HepG2 (cell line): ENCODE measurements at regions not wholly inside any gene's neighbourhood (a gene's known extent, or its start where the extent isn't known, plus 50 kb on each side); places are given as distances from the start of the nearest gene placed in this dataset.

Experiments used
- ATAC-seq: fragments of 200-7000 bp; cut with Tn5 transposase; 3 replicates; pipeline ENCODE4 v1.9.1; 2020; ENCODE audit warnings: mild to moderate bottlenecking, moderate library complexity
- BruUV-seq: library from RNA; stranded (reverse); fragments of 400-500 nt; replicated peaks from 2 replicates; lab custom pipeline; 2021; lab: Mats Ljungman, UMichigan
- CTCF ChIA-PET: fragments of 300-600 bp; formaldehyde crosslinking; extraction: SDS; loops from one replicate; lab custom pipeline; 2021; ENCODE audit warnings: low total read pairs, inconsistent platforms, low intra/inter-chr PET ratio; lab: Yijun Ruan, JAX
- POLR2A ChIA-PET: fragments of 350-600 bp; sonication (Branson Sonifier 250); formaldehyde crosslinking; loops from one replicate; lab custom pipeline; 2020; ENCODE audit warnings: antibody characterized with exemption, inconsistent platforms; lab: Yijun Ruan, JAX
- DNase-seq: peaks from one replicate; pipeline ENCODE4 v3.0.0-alpha.2; 2015; ENCODE audit warnings: low spot score
- FAIRE-seq: peaks from 3 replicates; lab custom pipeline; 2011; peaks lifted over from hg19 to GRCh38; lab: Jason Lieb, UNC
- H2AFZ ChIP-seq: one replicate; pipeline ENCODE4 v1.6.1; 2011; ENCODE audit warnings: low read length, inconsistent platforms
- H3K27ac ChIP-seq: fragments of 300-600 bp; 3 replicates; pipeline ENCODE4 v1.8.0; 2011; ENCODE audit warnings: mixed run types, mild to moderate bottlenecking, mixed read lengths, low read length, inconsistent platforms; ENCODE audit not compliant: insufficient read depth; ENCODE audit errors: extremely low read length
- H3K27me3 ChIP-seq, 2 experiments: fragments of 200-600 bp in 1 of 2; 2 replicates in 1 of 2; 3 replicates in 1 of 2; pipeline versions ENCODE4 v1.6.0 to v1.8.0; 2011; ENCODE audit warnings: low read length in 2 of 2, mild to moderate bottlenecking in 2 of 2, moderate library complexity in 2 of 2, inconsistent platforms in 1 of 2; ENCODE audit not compliant: insufficient read depth in 2 of 2, control insufficient read depth in 1 of 2
- H3K36me3 ChIP-seq, 2 experiments: fragments of 200-600 bp in 1 of 2; replicated peaks in 1 of 2; 2 replicates in 1 of 2; 3 replicates in 1 of 2; pipeline versions ENCODE4 v1.5.1 to v1.8.0; 2011; ENCODE audit warnings: low read length in 2 of 2, inconsistent platforms in 1 of 2; ENCODE audit not compliant: insufficient read depth in 2 of 2, control insufficient read depth in 1 of 2
- H3K4me1 ChIP-seq: 2 replicates; pipeline ENCODE4 v1.5.1; 2012; ENCODE audit warnings: low read length, inconsistent platforms; ENCODE audit not compliant: insufficient read depth
- H3K4me2 ChIP-seq: 2 replicates; pipeline ENCODE4 v1.6.0; 2011; ENCODE audit warnings: low read depth, low read length, inconsistent platforms
- H3K4me3 ChIP-seq, 3 experiments: fragments of 200-600 bp in 1 of 3; sonication (generic), shearing (Covaris generic) in 1 of 3; replicated peaks in 1 of 3; 2 replicates each; pipeline ENCODE4 v1.5.1; 2011 to 2016; ENCODE audit warnings: low read length in 3 of 3, inconsistent platforms in 2 of 3, low read depth in 2 of 3, mild to moderate bottlenecking in 2 of 3, control low read depth in 1 of 3, mixed read lengths in 1 of 3; ENCODE audit not compliant: insufficient read depth in 1 of 3
- H3K79me2 ChIP-seq: one replicate; pipeline ENCODE4 v1.6.1; 2011; ENCODE audit warnings: low read length, inconsistent platforms; ENCODE audit not compliant: insufficient read depth
- H3K9ac ChIP-seq: 2 replicates; pipeline ENCODE4 v1.6.0; 2011; ENCODE audit warnings: mild to moderate bottlenecking, low read depth, low read length, inconsistent platforms; ENCODE audit not compliant: insufficient read depth
- H3K9me3 ChIP-seq: 2 replicates; pipeline ENCODE4 v1.5.1; 2012; ENCODE audit warnings: mild to moderate bottlenecking, low read length
- H4K20me1 ChIP-seq: 2 replicates; pipeline ENCODE4 v1.6.0; 2011; ENCODE audit warnings: inconsistent platforms, mild to moderate bottlenecking, low read length, moderate library complexity; ENCODE audit not compliant: insufficient read depth
- KDM1A ChIP-seq: IDR thresholded peaks from 2 replicates; pipeline ENCODE4 v1.6.1; 2016; ENCODE audit warnings: missing compliant biosample characterization
- KDM5A ChIP-seq: fragments of 200-600 bp; sonication (generic); IDR thresholded peaks from 2 replicates; pipeline ENCODE4 v1.7.0; 2018; ENCODE audit warnings: antibody characterized with exemption, mild to moderate bottlenecking, low read length, borderline replicate concordance
- POLR2G ChIP-seq: fragments of 200-400 bp; formaldehyde crosslinking; IDR thresholded peaks from 2 replicates; pipeline ENCODE4 v1.6.1; 2018; ENCODE audit warnings: mild to moderate bottlenecking, low read depth, low read length, moderate library complexity
- RAD21 ChIP-seq: fragments of 450-650 bp; formaldehyde crosslinking; IDR thresholded peaks from 2 replicates; pipeline ENCODE4 v1.5.0; 2020; ENCODE audit warnings: mild to moderate bottlenecking
- SCMH1 ChIP-seq: sonication (generic); formaldehyde crosslinking; IDR thresholded peaks from 2 replicates; pipeline ENCODE4 v1.9.0; 2021; ENCODE audit warnings: missing genetic modification reagents, mild to moderate bottlenecking, borderline replicate concordance
- SP140L ChIP-seq: sonication (generic); formaldehyde crosslinking; IDR thresholded peaks from 2 replicates; pipeline ENCODE4 v1.4.0; 2020; ENCODE audit warnings: missing genetic modification reagents, borderline replicate concordance
- TCF12 ChIP-seq, 2 experiments: fragments of 450-650 bp in 1 of 2; sonication (generic) in 1 of 2; formaldehyde crosslinking in 1 of 2; IDR thresholded peaks; 2 replicates each; pipeline versions ENCODE4 v1.6.1 to v1.8.0; 2017 to 2022; ENCODE audit warnings: antibody characterized with exemption in 1 of 2, mild to moderate bottlenecking in 1 of 2, missing genetic modification reagents in 1 of 2, moderate library complexity in 1 of 2
- ZNF232 ChIP-seq: sonication (generic); formaldehyde crosslinking; IDR thresholded peaks from 2 replicates; pipeline ENCODE4 v1.4.0; 2020; ENCODE audit warnings: missing genetic modification reagents, borderline replicate concordance
- ZNF282 ChIP-seq: fragments of 450-650 bp; IDR thresholded peaks from 2 replicates; pipeline ENCODE4 v1.6.1; 2018; ENCODE audit not compliant: partially characterized antibody
- ZNF446 ChIP-seq: sonication (generic); formaldehyde crosslinking; IDR thresholded peaks from 2 replicates; pipeline ENCODE4 v1.5.0; 2020; ENCODE audit warnings: mild to moderate bottlenecking, missing genetic modification reagents
- WGBS: methylation state at CpG from one replicate; pipeline ENCODE4 v1.1.6; 2017; ENCODE audit warnings: low lambda C conversion rate; 5-methylcytosine and 5-hydroxymethylcytosine counted together
- in situ Hi-C: cut with HindIII; loops from 2 replicates; pipeline ENCODE4 v1.10.0; 2017; ENCODE audit warnings: low pct_unique_long_range_greater_than_20kb; ENCODE audit not compliant: extremely low pct_ligation_motif_present
- intact Hi-C: fragments of 100-400 bp; cut with micrococcal nuclease; formaldehyde crosslinking; loops from one replicate; pipeline ENCODE4 v1.10.0; 2022; ENCODE audit not compliant: unreplicated experiment
- TF ChIP-seq, protein P1 (sequence below): sonication (generic); formaldehyde crosslinking; IDR thresholded peaks from 2 replicates; pipeline ENCODE4 v1.5.1; 2020; ENCODE audit warnings: missing genetic modification reagents, mild to moderate bottlenecking, borderline replicate concordance
- TF ChIP-seq, protein P2 (sequence below): IDR thresholded peaks from 2 replicates; pipeline ENCODE4 v1.6.1; 2016; ENCODE audit warnings: missing compliant biosample characterization, missing genetic modification reagents, borderline replicate concordance
- TF ChIP-seq, protein P3 (sequence below): sonication (generic); formaldehyde crosslinking; IDR thresholded peaks from 2 replicates; pipeline ENCODE4 v1.8.0; 2022; ENCODE audit warnings: mild to moderate bottlenecking, missing genetic modification reagents; ENCODE audit not compliant: insufficient replicate concordance

DNA sequence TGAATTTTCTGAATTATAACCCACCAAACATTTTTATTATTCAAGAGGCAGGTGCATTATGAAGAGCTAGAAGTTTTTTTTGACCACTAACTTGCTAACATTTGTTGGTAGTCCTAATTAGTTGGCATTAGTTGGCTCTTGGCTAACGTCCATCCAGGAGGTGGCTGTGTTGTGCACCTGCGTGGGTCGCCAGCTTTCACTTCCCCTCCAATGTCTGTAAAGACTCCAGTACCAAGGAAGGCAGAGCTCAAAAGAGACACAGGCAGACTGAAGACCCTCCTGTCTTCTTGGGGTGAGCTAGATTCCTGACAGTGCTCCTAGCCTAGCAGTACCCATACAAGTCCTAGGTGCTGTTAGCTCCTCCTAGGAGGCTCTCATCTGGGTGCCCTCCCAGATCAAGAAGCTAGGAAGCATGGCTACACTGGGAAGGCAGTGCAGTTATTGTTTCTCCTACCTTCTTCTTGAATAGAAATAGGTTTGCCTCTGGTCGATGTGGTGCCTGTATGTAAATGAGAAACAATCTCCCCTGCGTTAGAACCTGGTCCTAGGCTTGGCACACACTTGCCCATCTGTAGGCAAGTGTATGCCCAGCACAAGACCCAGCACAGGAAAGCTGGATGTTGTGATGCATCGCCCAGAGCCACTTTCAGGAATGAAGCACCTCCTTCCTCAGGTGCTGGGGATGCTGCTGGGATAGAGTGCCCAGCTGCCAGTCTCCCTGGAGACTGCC, 190.9 kb downstream of the ICE1 start:
- no peaks in the 10 kb centered on the region for H3K79me2 ChIP-seq
- H3K27me3 ChIP-seq: no peaks in the 10 kb centered on the region; a peak in 1 of 5 replicates
- no peaks in the 10 kb centered on the region for H4K20me1 ChIP-seq
- no peak overlapping the region for H2AFZ ChIP-seq
- H3K9ac ChIP-seq: no peak overlapping the region
- 4% methylated on average over 6 of the region's 6 CpGs for WGBS
- in situ Hi-C loops: no loop called here
- POLR2A ChIA-PET: no interaction called here
- H3K4me1 ChIP-seq: 0 out of 2 replicates have a peak, but pooled peaks cover 4% of the 10 kb centered on the region
- no peak for DNase-seq
- intact Hi-C loops: no loop called here
- FAIRE-seq: no peak
- no peak overlapping the region for H3K4me3 ChIP-seq
- BruUV-seq: no TSS peak
- no peak overlapping the region for H3K4me2 ChIP-seq
- TF ChIP-seq, protein P1, sequence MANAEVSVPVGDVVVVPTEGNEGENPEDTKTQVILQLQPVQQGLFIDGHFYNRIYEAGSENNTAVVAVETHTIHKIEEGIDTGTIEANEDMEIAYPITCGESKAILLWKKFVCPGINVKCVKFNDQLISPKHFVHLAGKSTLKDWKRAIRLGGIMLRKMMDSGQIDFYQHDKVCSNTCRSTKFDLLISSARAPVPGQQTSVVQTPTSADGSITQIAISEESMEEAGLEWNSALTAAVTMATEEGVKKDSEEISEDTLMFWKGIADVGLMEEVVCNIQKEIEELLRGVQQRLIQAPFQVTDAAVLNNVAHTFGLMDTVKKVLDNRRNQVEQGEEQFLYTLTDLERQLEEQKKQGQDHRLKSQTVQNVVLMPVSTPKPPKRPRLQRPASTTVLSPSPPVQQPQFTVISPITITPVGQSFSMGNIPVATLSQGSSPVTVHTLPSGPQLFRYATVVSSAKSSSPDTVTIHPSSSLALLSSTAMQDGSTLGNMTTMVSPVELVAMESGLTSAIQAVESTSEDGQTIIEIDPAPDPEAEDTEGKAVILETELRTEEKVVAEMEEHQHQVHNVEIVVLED (CRISPR knock-in tag): no peak
- TF ChIP-seq, all 625 proteins: peak for 0
- ATAC-seq: no peak
- no peaks in the 10 kb centered on the region for H3K36me3 ChIP-seq
- no peaks in the 10 kb centered on the region for H3K9me3 ChIP-seq
- CTCF ChIA-PET: no interaction called here
- no peak overlapping the region for H3K27ac ChIP-seq

DNA sequence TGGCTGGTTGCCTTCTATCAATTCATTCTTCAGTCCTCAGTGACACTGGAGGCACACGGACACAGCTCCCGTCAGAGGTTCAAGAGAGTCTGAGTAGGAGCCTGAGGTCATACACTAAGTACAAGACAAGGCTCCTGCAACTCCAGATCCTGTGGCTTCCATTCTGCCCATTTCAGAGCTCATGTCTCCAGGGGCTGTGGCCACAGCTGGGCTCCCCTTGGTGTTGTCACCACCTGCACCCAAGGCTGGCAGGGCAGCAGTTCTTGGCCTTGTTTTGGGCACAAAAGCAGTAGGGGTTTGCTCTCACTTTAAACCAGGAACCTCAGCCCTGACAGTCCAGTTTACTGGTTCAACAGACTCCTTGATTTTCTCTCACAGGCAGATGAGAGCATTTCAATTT, 189.6 kb downstream of the ICE1 start:
- Histone ChIP-seq H3K36me3 (no peaks in the 10 kb centered on the region), H3K9ac (no peak overlapping the region), H3K9me3 (no peaks in the 10 kb centered on the region), H3K4me1 (0 out of 2 replicates have a peak, but pooled peaks cover 4% of the 10 kb centered on the region), H3K27ac (no peak overlapping the region), H4K20me1 (no peaks in the 10 kb centered on the region), H3K79me2 (no peaks in the 10 kb centered on the region), H3K4me2 (no peak overlapping the region), H3K4me3 (no peak overlapping the region), H2AFZ (no peak overlapping the region), H3K27me3 (no peaks in the 10 kb centered on the region; a peak in 1 of 5 replicates)
- intact Hi-C loops (no loop called here), in situ Hi-C loops (no loop called here)
- 27% methylated on average over 2 of the region's 2 CpGs for WGBS
- no TSS peak for BruUV-seq
- FAIRE-seq (no peak), DNase-seq (no peak), ATAC-seq (no peak)
- CTCF ChIA-PET: no interaction called here
- POLR2A ChIA-PET: no interaction called here
- TF ChIP-seq, protein P2, sequence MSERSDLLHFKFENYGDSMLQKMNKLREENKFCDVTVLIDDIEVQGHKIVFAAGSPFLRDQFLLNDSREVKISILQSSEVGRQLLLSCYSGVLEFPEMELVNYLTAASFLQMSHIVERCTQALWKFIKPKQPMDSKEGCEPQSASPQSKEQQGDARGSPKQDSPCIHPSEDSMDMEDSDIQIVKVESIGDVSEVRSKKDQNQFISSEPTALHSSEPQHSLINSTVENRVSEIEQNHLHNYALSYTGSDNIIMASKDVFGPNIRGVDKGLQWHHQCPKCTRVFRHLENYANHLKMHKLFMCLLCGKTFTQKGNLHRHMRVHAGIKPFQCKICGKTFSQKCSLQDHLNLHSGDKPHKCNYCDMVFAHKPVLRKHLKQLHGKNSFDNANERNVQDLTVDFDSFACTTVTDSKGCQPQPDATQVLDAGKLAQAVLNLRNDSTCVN: no peak
- TF ChIP-seq POLR2G (no peak), SP140L (CRISPR knock-in tag) (no peak), RAD21 (CRISPR knock-in tag) (no peak), KDM1A (CRISPR knock-in tag) (no peak), TCF12 (IDR thresholded peaks at IDR 0.05) (no peak), TCF12 (CRISPR knock-in tag; IDR thresholded peaks at IDR 0.05) (no peak), ZNF282 (no peak), KDM5A (no peak), SCMH1 (CRISPR knock-in tag) (no peak), ZNF446 (CRISPR knock-in tag) (no peak), ZNF232 (CRISPR knock-in tag) (no peak)
- TF ChIP-seq, protein P3, sequence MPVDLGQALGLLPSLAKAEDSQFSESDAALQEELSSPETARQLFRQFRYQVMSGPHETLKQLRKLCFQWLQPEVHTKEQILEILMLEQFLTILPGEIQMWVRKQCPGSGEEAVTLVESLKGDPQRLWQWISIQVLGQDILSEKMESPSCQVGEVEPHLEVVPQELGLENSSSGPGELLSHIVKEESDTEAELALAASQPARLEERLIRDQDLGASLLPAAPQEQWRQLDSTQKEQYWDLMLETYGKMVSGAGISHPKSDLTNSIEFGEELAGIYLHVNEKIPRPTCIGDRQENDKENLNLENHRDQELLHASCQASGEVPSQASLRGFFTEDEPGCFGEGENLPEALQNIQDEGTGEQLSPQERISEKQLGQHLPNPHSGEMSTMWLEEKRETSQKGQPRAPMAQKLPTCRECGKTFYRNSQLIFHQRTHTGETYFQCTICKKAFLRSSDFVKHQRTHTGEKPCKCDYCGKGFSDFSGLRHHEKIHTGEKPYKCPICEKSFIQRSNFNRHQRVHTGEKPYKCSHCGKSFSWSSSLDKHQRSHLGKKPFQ (CRISPR knock-in tag): no peak
